ENCODE measurements at regions not wholly inside any gene's neighbourhood (a gene's known extent, or its start where the extent isn't known, plus 50 kb on each side); places are given as distances from the start of the nearest gene placed in this dataset.
A peak's percentile ranks its signal among the peaks of the same experiment; 100 is the strongest.

DNA sequence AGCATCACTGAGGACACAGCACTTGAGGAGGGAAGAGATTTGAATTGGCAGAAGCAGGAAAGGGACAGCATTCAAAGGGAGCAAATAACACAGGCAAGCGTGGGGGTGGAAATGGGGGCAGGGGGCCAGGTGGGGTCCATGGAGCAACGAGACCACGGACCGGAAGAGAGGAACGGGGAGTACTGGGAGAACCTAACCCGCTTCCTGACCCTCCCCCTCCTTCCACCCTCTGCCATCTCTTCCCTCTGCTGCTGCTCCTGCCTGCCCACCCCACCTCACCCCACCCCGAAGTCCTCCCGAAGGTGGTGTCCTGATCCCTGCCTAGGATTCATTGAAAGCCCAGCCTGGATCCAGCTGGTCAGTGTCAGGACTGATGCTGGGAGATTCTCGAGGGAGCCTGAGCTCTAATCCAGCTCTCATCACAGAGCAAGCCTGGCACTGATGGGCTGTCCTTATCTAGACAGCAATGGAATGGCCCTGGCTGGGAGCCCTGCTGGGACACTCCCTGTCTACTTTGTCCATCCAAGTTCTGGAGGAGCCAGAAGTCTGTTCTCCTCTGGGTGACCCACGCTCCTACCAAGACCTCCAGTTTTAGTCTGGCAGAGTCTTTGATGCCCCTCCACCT is 105.0 kb downstream of the TRIM29 start:
- no peak overlapping the region for H2BK120ac ChIP-seq (ENCODE audit: low read depth, low read length, poor library complexity, severe bottlenecking)
- H2BK12ac ChIP-seq (ENCODE audit: insufficient read length, low read depth, low read length) = no peak overlapping the region
- H3K56ac ChIP-seq (ENCODE audit: insufficient read length, low read depth, low read length) = no peak overlapping the region
- no peak overlapping the region for H3K18ac ChIP-seq (ENCODE audit: insufficient read length, low read depth, low read length)
- peak; percentile 20 for DNase-seq
- no peak overlapping the region for H3K27ac ChIP-seq (ENCODE audit: insufficient read length, low read depth, low read length)
- no peak overlapping the region for H3K9ac ChIP-seq (ENCODE audit: extremely low read depth, insufficient read length, low read length)
- H3K79me1 ChIP-seq (ENCODE audit: insufficient read depth, low read depth, low read length, poor library complexity, severe bottlenecking) = no peaks in the 10 kb centered on the region
- no peaks in the 10 kb centered on the region for H3K79me2 ChIP-seq (ENCODE audit: insufficient read depth, low read length)
- no peaks in the 10 kb centered on the region for H3K4me1 ChIP-seq (ENCODE audit: insufficient read depth, low read length)
- H4K91ac ChIP-seq (ENCODE audit: insufficient read length, low read depth, low read length) = no peak overlapping the region
- peaks cover 39 to 60% of the 10 kb centered on the region in 2 experiments for H3K4me1 Mint-ChIP-seq
- H4K20me1 ChIP-seq (ENCODE audit: control insufficient read depth, insufficient read depth, insufficient read length) = no peaks in the 10 kb centered on the region
- H3K23ac ChIP-seq (ENCODE audit: insufficient read length, low read depth, low read length) = no peak overlapping the region
- no peak overlapping the region for H3T11ph ChIP-seq (ENCODE audit: low read length)
- no peaks in the 10 kb centered on the region for H3K23me2 ChIP-seq (ENCODE audit: insufficient read length, low read depth, low read length, poor library complexity, severe bottlenecking)
- TF ChIP-seq, protein P1, sequence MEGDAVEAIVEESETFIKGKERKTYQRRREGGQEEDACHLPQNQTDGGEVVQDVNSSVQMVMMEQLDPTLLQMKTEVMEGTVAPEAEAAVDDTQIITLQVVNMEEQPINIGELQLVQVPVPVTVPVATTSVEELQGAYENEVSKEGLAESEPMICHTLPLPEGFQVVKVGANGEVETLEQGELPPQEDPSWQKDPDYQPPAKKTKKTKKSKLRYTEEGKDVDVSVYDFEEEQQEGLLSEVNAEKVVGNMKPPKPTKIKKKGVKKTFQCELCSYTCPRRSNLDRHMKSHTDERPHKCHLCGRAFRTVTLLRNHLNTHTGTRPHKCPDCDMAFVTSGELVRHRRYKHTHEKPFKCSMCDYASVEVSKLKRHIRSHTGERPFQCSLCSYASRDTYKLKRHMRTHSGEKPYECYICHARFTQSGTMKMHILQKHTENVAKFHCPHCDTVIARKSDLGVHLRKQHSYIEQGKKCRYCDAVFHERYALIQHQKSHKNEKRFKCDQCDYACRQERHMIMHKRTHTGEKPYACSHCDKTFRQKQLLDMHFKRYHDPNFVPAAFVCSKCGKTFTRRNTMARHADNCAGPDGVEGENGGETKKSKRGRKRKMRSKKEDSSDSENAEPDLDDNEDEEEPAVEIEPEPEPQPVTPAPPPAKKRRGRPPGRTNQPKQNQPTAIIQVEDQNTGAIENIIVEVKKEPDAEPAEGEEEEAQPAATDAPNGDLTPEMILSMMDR (conservative IDR thresholded peaks at IDR 0.05) = no peak
- H3K4ac ChIP-seq (ENCODE audit: low read depth, low read length) = no peak overlapping the region
- no peak overlapping the region for H2BK5ac ChIP-seq (ENCODE audit: insufficient read length, low read length)
- H3K9me3 Mint-ChIP-seq = peaks cover 16 to 23% of the 10 kb centered on the region in 2 experiments
- H3K36me3 Mint-ChIP-seq (ENCODE audit: insufficient read depth in 1 of 3, low read depth in 3 of 3) = peaks cover 0 to 22% (median 4%) of the 10 kb centered on the region in 3 experiments; a peak in 4 of 7 replicates
- H2AK5ac ChIP-seq (ENCODE audit: insufficient read length, low read length) = no peak overlapping the region
- no peak overlapping the region for H4K5ac ChIP-seq (ENCODE audit: insufficient read length, low read depth, low read length)
- no peaks in the 10 kb centered on the region for H3K9me3 ChIP-seq (ENCODE audit: control insufficient read depth, low read depth, low read length)
- H2BK20ac ChIP-seq (ENCODE audit: low read depth, low read length, poor library complexity, severe bottlenecking) = no peak overlapping the region
- H3K4me3 Mint-ChIP-seq = no peak overlapping the region; a peak in 1 of 5 replicates
- peaks cover 21% of the 10 kb centered on the region for H3K27me3 Mint-ChIP-seq (ENCODE audit: low read depth)
- no peaks in the 10 kb centered on the region; the same call in 1 of the 2 replicates for H3K27me3 ChIP-seq (ENCODE audit: insufficient read depth, low read length)
- no peak overlapping the region for H4K8ac ChIP-seq (replicated peaks; ENCODE audit: insufficient read length, low read depth, low read length)
- no peak overlapping the region for H3K4me2 ChIP-seq (ENCODE audit: insufficient read depth, insufficient read length, low read length)
- no peak overlapping the region for H2AFZ ChIP-seq (ENCODE audit: low read length)
- no CpG with 5 or more reads among the region's 10 CpGs for WGBS (ENCODE audit: extremely low coverage, insufficient read length, low lambda C conversion rate)
- no peak overlapping the region for H3K14ac ChIP-seq (ENCODE audit: insufficient read depth, low read length)
- no peak overlapping the region for H3K27ac Mint-ChIP-seq
- no peak overlapping the region for H2BK15ac ChIP-seq (ENCODE audit: low read depth, low read length)
